NCI-H345 (cell line): ENCODE measurements at regions not wholly inside any gene's neighbourhood (a gene's known extent, or its start where the extent isn't known, plus 50 kb on each side); places are given as distances from the start of the nearest gene placed in this dataset.

Experiments
- DNase-seq: peaks from one replicate; lab custom pipeline; 2025; lab: John Stamatoyannopoulos, UW

DNA sequence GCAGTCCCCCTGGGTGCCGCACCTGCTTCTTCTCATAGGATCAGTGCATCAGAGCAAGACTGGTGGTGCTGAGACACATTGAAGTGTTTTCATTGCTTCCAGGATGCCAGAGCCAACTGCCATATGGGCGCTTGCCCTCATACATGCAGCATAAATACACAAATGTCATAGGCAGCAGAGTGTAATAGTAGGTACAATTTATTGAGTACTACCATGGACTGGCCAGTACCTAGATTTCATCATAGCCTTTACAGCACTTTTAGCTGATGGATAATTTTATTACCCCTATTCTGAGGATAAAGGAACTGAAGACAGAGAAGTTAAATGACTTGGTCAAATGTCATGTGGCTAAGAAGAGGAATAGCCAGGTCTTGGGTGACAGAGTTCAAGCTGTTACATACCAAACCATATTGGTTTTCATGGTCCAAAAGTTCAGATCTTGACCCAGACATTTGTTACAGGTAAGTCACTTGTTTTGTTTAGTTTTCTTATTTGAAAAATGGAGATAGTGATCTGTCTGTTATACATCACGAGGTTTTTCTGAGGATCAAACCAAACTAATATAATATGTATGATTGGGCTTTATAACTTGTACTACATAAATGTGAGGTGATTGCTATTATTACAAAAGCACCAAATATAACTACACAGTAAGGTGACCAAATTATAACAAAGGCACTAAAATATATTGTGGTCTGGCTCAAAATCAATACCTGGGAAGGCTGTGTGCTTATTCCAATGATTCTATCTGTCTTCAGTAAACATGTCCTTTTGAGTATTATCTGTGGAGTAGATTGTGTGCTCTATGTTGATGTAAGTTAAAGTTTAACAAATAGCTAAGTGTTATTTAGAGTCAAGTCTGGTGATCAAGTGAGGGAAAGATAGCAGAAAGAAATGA, 151.9 kb upstream of the CYRIA start:
- no peak for DNase-seq

DNA sequence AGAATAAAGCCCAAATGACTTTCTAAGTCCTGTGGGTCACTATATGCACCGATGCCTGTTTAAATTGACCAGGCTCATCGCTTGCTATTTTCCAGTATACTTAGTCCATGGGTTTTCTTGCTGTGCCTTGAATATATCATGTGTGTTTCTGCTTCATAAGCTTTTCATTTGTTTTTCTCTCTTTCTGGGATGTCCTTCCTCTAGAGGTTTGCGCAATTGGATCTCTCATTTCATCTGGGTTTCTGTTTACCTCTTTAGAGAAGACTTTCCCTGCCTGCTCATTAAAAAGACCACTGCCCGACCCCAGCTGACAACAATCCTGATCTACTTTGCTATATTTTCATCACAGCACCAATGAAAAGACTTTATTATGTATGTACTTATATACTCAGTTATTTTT, 150.9 kb upstream of the CYRIA start:
- DNase-seq = no peak

DNA sequence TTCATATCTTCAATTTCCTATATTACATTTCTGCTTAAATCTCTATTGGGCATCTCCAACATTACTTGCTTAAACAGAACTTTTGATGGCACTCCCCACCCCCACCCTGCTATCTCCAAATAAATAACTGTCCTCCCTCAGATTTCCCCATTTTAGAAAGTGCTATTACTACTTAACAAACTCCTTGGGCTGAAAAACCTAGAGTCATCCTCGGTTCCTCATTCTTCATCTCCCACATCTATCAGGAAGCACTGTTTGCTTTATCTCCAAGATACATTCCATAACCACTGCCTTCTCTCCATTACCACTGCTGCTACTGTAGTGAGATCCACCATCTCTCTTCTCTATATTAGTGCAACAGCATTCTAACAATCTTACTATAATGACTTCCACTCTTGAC, 150.4 kb upstream of the CYRIA start:
- no peak for DNase-seq

DNA sequence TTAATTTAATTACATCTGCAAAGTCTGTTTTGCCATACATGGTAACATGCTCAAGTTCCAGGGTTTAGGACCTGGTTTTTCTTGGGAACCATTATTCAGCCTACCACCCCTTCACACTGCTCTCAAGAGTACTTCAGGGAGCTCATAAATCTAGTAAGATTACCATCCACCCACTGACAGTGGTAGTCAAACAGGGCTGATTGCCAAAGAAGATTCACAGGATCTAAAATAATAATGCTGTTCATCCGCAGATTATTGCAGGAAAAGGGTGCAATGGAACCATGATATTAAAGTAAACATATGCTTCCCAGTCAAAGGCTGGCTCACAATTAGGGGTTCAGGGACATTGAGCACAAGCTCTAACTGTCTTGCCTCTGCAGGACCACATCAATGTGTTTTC, 148.0 kb upstream of the CYRIA start:
- no peak for DNase-seq

DNA sequence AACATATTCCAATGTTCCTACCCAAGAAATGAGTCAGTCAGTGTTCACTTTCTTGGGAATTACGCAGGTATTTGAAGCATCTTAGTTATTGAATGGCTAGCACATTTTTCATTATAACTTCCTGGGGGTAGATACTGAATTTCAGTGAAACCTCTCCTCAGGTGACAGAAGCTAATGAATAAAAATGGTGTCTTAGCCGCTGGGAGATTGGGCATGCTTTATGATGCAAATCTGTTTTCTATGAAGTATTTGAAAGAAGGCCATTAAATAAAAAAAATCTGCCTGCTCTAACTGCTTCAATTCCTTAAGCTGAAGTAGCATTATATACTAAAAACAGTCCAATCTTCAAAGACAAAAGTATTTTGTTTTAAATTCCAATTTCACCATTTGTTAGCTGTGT, 132.8 kb upstream of the CYRIA start:
- no peak for DNase-seq

DNA sequence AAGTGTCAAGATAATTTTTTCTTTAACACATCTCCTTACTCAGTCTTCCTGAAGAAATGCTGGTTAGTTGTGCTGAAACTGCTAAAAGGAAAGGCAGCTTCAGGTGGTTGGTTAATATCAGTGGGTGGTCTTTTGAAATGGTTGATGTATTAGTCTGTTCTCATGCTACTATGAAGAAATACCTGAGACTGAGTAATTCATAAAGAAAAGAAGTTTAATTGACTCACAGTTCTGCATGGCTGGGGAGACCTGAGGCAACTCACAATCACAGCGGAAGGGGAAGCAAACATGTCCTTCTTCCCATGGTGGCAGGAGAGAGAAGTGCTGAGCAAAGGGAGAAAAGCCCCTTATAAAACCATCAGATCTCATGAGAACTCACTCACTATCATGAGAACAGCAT, 125.9 kb upstream of the CYRIA start:
- DNase-seq = no peak

DNA sequence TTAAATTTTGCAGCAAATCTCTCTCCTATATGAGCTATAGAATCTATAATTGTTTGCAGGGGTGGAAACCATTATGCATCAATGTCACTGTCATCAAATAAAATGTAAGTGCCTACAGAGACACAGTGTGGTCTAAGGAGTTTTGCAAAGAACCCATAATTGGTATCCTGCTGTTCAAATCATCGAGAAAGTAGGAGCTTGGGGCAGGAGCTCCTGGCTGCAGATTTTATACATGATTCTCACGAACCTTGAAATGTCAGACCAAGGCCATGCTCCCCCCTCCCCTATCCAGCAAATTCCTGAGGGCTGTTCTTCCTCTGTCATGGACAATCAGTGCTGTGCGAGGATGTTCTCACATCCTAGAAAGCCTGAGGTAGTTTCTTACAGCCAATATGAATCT, 119.5 kb upstream of the CYRIA start:
- DNase-seq = no peak

DNA sequence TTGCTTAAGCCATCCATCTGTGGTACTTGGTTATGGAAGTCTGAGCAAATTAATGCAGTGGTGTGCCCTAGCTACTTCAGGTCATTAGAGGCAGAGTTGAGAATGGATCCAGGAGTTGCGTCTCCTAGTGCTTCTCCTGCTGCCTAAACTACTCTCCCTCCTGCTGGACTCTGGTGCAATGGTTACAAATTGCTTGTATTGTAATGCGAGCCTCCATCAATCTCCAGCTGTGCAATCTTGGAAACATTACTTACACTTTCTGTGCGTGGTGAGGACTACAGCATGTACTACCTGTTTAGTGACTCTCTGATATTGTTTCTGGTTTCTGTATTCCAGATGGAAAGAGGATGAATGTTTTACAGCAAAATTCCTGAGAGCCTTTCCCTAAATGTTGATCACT, 119.0 kb upstream of the CYRIA start:
- DNase-seq = no peak

DNA sequence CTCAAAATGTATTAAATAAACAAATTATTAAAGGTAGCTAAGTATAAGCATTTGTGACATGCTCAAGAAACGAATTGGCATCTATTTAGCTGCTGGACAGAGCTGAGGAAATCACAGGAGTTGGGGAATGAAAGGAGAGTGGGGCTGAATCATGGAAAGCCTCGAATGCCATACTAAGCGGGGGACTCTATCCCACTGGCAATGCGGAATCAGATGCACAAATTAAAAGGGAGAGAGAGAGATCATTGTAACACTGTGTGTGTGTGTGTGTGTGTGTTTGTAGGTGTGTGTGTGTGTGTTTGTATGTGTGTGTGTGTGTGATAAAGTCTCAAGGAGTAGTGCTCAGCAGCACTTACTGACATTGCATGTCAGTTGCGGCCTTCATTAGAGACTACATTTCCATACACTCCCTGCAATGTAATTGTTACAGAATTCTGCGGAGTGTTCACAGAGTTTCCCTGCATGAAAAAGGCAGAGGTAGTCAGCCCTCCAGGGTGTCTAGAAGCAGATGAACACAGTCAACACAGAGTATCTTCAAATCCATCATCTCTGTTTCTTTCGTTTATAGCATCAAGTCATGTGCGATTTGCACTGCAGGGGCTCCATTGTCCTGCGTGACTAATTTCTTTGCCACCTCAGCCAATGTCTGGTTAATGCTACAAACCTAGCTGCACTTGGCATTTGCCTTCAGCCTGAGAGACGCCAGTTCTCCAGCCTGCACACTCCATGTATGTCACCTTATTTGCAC, 111.7 kb upstream of the CYRIA start:
- peak; percentile 22 for DNase-seq

DNA sequence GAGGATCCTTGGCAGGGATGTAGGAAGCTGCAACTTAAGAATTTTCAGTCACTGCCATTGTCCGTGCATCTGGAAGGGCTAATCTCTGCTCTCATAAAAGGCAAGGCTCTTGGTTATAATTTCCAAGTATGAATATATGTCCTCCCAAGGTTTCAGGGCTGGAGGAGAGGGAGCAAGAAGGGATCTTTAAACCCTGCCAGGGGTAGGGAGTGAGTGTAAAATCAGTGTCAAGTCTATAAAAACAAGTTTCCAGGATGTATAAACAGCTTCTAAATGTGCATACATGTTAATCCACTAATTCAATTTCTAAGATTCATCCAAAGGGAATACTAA, 110.2 kb upstream of the CYRIA start:
- no peak for DNase-seq

DNA sequence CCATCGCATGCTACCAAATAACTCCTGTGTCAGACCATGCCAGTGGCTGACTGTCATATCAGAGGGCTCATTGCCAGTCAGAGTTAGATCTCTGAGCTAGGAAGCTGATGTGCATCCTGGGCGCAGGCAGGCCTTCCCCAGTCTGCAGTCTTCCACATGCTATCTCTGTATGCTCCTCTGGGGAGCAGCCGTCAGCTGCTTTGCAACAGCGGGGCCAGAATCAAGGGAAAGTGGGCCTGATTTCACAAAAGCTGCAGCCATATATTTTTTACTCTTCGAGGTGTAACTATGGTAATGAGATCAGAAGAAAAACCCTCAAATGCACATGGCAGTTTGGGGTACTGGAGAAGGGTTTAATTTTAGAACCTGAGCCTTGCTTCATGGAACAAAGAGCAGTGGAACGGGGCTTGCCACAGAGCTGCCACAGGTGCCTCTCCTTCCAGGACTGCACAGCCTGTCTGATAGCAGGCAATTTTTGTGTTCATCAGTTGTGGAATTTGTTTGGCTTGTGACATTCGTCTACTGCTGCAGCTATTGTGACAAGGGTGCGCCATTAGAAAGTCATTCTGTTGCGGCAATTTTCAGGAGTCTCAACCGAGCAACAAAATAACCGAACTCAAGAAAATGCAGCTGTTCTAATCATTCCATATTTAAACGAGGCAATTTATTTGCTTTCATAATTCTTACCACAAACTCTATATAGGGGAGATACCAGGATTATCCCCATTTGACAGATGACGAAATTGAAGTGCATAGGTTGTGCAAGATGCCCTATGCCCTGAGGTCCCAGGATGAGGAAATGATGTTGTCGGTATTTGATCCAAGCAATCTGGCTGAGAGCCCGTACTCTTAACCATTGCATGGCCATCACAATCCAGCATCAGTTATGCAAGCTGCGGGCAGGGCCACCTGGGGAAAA, 109.6 kb upstream of the CYRIA start:
- DNase-seq = no peak

DNA sequence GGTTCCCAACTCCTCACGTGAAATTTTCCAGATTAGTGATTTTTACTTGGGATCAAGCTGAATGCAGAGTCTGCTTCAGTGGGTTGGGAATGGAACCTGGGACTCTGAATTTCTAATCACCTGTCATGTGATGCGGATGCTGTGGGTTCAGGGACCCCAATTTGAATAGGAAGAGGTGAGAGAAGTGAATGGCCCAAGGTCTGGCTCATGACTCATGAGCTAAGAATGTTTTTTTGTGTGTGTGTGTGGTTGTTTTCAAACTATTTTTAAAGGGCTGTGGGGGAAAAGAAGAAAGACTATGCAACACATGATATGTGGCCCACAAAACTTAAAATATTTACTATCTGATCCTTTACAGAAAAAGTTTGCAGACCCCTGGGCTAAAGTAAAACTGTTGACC, 108.5 kb upstream of the CYRIA start:
- DNase-seq = no peak

DNA sequence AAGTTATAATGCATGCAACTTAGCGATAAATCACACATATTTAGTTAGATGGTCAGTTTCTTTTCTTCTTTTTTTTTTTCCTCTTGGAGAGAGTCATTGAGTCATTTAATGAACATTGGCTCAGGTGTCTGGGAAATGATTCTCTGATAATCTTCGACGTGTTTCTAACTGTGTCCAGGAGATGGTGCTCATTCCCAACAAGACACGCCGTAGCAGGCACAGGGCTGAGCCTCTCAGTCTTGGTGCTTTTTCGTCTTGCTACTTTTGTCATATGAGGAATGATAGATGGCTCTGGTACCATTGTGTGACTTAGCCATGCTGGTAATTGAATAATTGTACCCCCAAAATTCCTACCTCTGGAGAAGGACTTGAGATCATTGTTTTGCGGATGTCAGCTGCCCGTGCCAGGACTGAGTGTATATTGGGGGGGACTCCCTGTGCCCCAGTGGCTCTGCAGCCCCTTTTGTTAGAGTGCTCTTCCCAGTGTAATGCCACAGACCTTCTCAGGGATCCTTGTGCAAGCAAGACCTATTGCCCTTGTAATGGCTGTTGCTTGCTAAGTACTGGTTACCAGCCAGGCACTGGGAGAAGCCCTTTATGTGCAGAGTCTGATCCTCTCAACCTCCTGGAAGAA, 107.6 kb upstream of the CYRIA start:
- DNase-seq = peak; percentile 65

DNA sequence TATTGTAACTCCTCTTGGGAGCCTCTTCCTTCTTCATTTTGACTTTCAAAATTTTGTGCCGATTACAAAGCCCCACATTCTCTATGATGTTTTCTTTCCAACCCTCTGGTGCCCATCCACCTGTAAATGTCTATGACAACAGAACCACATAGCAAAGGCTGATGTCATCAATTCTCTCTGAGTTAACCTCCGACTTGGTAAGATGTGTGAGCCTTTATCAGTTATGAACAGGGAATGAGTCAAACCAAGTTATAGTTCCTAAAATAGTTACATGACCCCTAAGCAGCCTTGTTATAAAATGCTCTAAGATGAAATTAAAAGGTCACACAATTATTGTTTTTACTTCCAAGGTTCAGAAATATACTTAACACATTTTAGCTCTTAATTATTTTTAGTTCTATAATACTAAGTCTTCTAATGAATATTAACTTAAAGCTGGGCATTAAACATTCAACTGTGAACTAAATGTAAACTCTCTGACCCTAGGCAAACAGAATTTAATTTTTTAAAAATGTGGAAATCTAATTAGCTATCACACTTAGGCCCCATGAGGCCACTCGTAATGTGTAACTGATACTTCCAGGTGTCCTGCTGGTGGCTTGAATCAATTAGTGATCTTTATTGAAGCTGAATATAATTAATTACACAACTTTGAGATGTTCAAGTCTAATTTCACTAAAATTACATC, 102.3 kb upstream of the CYRIA start:
- no peak for DNase-seq

DNA sequence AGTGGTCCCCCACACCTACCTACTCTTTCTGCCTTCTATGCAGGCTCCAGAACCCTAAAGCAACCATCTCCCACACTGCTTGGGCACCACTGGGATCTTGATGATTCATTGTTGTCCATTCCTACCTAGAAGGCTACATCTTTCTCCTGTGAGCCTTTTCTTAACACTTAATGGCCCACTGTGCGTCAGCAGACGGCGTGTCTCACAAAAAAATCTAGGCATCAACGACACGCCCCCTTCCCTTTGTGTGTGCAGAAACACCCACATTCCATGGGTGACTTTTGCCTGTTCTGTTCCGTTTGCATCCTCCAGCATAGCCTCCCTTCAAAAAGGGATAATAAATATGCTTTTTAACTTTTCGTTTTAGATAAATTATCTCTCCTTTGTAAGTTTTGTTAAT, 99.7 kb upstream of the CYRIA start:
- no peak for DNase-seq

DNA sequence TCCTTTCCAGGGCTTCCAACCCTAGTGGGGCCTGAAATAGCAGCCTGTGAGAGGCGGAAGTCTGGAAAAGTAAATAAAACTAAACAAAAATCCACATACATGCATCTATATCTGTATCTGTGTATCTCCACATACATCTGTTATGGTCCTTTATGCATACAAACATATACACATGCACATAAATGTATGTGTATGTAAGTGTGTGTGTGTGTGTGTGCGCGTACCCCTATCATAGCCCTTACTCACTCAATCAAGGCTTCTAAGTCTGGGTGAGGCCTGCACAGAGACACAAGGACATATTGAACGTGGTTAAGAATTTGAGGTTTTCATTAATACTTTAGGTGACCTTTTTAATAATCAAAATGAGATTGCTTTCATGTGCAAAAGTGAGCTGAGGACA, 98.9 kb upstream of the CYRIA start:
- no peak for DNase-seq

DNA sequence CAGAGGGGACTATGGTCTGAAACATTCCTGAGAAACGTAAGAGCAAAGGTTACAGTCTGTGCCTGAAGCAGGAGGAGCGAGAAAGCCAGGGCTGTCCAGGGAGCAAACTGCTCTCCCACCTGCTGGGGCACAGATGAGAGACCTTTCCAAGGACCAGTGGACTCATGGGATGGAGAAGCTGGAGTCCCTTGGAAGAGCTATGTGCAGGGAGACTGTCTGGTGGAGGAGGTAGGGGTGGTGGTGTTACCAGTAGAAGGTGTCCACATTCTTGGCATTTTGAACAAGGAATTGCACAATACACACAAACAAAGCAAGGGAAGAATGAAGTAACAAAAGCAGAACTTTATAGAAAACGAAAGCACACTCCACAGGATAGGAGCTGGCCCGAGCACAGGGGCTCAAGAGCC, 97.9 kb upstream of the CYRIA start:
- DNase-seq = no peak

DNA sequence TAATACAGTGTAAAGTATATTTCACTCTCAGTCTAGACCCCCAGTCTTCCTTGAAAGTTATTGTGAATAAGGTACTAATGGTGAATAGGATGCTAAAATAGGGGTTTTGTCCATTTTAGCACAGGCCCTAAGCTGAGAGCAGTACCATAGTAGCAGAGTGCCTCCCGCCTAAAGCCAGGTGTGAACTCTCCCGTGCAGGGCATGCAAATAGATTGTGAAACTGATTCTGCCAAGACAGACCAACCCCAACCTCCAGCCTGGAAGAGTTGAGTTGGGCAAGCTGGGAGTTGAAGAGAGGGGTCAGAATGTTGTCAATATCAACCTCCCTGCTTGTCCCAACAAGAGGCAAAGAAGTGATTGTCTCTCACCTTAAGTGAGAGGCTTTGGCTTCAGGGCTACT, 97.4 kb upstream of the CYRIA start:
- DNase-seq = no peak

DNA sequence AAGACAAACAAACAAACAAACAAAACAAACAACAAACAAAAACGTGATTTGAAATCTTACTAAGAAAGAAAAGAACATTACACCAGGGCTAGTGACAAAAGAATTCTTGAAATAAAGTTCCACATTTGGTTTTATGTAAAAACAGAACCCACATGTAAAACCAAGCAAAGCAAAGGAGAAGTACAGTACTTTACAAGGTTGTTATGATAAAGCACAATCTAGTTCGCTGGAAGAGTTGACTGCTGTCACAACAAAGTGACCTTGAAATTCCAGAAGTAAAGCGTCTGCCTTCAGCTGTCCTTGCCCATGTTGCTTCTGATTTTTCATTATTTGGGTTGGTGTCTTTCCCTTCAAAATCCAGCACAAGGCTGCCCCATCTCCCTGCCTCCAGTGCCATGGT, 94.8 kb upstream of the CYRIA start:
- no peak for DNase-seq

DNA sequence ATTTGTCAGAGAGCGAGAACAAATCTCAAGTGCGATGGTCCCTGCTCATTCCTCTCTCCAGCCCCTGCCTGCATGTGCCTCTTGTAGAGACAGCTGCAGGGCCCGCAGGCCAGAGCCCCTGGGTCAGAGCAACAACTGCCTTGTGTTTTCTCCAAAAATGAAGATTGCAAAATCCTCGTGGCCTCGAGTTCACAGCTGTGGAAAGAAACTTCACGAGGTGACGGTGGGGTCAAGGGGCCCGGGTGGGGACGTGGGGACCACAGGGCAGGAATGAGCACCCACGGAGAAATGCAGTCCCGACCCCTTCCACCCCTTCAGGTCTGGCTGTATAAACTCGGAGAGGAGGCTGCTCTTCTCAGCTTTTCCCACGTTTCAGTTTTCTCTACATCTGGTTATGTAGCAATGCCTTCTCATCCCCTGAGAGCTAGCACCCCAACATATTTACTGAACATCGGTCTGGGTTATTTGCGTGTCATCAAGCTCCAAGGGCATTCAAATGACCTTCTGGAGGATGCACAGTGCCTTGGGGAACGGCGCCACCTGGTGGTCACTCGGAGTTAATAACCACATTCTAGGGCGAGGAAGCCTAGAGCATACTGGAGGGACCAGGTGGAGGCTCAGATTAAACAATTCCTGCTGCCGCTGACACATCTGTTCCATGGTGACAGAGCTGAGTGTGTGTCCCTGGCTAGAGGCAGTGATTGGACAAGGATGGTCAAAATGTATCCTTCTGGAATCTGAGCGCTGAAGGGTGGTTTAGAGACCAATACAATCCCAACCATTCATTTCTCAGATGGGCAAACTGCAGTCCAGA, 91.4 kb upstream of the CYRIA start:
- peak; percentile 80 for DNase-seq

DNA sequence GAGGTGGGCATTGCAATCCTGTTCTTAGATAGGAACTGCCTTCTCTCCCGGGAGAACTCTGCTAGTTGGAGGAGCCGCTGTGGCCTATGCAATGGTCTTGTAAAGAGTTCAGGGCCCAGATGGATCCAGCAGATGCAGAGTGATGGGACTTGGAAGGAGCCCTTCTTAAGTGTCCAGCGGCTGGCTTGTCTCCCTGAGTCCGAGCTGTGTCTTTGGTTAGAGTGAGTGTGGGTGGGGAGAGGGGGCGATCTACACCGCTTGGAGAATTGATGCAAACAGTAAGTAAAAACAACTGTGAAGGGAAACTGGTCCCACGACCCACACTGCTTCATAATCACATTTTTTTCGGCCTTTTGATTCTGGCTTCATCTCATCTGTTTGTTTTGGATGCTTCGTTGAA, 89.8 kb upstream of the CYRIA start:
- DNase-seq = no peak
